GM18858 (cell line): ENCODE measurements at regions not wholly inside any gene's neighbourhood (a gene's known extent, or its start where the extent isn't known, plus 50 kb on each side); places are given as distances from the start of the nearest gene placed in this dataset.
"Not testable (repeated sequence)": the region's sequence is repeated elsewhere in the genome, so short reads cannot be mapped to it uniquely, and the experiment has no call there.

Source experiments
- ATAC-seq: cut with Tn5 transposase; IDR thresholded peaks from one replicate; pipeline ENCODE4 v1.9.1; 2021; ENCODE audit not compliant: unreplicated experiment

DNA sequence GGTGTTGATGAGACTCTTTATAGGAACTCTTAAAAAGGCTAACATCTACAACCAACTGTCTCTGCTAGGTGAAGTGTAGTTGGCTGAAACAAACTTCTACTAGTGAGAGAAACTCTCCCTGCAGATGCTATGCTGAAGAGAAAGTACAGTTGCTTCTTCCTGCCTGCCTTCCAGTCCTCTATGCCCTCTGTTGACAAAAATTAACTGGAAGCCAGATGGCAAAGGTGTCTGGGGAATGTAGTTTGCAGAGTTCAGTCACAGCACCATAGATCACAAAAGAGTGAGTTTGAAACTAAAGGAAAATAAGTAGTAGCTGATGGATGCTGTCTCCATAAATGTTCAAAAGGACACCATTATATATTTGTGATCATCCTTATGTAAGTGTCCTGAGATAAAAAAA is 958.8 kb upstream of the NRXN1 start:
- no peak for ATAC-seq

DNA sequence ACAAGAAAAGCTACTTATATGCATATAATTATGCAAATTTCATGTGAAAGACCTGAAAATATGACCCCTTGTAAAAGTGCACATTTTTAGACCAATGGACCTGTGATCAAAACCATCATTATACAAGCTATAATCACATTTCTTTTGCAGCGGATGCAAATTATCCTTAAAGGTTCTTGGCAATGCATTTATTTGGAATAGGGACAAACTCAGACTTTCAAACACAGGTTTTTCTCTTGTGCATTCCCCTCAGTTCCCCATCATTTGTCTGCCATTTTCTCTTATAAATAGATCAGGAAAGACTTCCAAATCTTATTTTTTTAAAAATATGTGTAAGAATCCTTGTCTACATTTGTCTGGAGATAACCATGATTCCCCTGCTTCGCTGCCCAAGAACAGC is 954.2 kb upstream of the NRXN1 start:
- ATAC-seq = no peak

DNA sequence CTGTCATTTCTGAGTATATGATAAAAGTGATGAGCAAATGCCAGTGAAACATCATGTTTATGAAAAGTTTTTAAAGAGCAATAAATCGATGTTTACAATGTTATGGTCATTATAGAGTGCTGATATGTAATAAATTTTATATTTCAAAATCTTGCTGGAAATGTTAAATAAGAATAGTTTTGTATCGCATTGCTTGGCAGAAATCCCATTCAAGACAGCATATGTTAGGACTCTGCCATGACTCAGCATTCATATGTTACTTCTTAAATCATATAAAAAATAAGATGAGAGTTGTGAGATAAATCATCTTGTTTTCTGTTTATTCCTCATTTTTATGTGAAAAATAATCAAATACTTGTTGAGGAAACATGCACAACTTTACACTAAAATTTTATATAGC is 949.9 kb upstream of the NRXN1 start:
- no peak for ATAC-seq

DNA sequence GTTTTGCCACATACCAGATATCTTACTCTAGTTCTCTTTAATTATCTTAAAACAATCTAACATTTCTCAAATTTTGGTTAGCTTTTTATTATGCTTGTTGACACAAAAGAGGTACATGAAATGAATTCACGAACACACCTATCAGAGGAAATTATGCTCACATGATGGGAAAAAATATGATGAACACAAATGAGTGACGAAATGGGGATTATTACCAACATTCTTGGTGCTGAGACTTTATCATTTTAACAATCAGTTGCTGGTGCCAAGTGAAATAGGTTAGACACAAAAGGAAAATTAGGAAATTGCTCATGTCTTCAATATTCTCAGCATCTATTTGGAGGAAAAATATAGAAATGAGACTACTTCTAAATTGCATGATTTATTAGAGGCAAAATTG is 944.7 kb upstream of the NRXN1 start:
- no peak for ATAC-seq

DNA sequence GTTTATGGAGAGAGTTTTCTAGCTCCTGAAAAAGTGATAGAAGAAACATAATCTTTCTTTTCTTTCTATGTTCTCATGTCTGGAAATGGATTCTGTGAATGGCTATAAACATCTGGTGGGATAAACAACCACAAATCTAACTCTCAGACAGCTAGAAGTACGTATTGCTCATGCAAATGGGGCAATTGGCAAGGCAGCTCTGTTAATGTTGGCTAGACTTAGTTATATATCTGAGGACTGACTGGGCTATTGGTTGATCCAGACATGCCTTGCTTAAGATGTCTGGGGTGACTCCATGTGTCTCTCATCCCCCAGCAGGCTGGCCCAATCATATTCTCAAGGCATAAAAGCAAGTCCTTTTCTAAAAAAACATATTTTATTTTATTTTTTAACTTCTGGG is 939.2 kb upstream of the NRXN1 start:
- no peak for ATAC-seq

DNA sequence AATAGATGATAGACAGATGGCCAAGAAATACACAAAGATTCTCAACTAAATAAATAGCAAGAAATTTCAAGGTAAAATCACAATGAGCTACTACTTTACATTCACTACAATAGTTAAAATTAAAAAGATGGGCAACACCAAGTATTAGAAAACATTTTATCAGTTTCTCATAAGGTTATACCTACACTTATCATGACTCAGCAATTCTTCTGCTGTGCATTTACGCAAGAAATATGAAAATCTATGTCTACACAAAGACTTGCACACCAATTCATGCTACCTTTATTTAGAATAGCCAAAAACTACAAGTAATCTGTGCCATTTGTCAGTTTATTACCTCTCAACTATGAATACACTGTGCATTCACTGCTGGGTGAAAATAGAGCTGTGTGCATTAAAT is 937.4 kb upstream of the NRXN1 start:
- ATAC-seq = no peak

DNA sequence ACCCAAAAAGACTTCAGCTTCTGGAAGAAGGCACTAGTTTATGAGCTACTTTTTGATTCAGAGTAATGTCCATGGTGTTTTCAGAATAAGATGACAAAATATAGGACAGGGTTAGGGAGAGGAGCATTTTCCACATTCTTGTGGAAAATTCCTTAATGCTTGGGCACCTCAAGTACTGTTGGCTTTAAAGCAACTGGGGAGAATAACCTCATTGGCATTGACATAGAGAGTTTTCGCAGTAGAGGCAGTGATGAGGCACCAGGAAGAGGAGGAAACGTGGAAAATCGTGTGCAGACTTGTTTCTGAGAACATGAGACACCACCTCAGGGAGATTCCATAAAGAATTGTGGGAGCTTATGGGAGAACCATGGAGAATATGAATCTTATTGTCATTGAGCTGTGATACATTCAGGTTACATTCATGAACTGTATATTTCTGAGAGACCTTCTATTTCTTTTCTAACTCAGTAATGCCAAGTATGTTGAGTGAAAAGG is 929.0 kb upstream of the NRXN1 start:
- no peak for ATAC-seq

DNA sequence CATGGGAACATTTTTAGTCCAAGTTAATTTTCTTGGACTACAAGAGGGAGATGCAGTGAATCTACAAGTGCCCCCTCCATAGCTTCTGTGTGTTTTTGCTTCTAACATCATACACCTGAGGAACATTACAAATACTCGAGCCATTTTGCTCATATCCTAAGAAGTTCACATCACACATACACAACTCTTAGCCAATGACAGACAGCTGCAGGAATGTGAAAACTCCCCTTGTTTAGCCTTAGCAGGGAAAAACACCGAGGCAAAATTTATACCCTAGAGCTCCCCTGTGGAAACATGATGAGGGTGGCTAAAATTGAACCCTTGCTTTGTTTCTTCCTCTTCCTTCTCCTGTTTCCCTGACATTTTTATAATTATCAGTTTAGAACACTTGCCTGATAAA is 928.3 kb upstream of the NRXN1 start:
- ATAC-seq = no peak

DNA sequence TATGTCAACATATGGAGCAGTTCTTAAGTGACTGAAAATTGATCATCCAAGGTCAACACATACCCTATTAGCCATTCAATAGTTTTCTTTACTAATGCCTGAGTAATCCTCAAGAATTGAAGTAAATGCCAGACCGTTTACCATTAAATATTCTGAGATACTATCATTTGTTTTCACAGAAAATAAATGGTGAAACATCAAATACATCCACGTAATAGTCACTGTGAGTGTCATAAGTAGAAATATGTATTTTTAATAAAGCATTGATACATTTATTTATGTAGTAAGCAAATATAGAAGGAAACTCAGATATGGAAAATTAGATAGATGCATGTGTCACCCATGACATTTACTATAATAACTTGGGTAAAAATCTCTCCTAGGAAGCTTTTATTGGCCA is 927.8 kb upstream of the NRXN1 start:
- ATAC-seq = no peak

DNA sequence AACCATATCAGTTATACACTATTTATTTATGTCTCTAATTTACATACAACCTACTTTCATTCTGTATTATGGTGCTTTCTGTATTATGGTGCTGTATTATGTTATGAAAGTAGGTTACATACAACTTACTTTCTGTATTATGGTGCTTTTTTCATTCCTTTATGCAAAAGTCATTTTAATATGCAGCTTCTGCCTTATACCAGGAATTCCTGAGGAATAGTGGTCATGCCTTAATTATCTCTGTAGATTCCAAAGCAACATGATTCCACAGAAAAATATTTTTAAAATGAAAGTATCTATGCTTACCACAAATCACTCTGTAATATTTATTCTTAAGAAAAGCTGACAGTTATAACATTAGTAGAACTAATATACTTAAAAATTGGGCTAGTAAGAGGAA is 922.0 kb upstream of the NRXN1 start:
- no peak for ATAC-seq

DNA sequence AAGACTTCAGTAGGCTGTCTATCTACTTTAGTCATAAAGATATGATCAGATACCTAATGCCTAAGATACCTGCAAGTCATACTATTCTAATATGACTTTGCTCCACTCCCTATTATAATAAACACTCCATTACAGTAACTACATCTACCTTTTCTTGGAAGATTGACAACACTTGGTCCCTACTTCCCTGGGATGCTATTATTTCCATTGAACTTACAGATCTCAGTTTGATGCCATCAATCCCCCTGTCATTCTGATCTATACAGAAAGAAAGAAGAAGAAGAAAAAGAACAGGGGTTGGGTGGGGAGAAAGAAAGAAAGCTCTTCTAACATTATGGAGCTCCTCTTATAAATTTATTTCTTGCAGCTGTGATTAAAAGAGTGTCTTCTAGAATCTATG is 889.1 kb upstream of the NRXN1 start:
- ATAC-seq = no peak

DNA sequence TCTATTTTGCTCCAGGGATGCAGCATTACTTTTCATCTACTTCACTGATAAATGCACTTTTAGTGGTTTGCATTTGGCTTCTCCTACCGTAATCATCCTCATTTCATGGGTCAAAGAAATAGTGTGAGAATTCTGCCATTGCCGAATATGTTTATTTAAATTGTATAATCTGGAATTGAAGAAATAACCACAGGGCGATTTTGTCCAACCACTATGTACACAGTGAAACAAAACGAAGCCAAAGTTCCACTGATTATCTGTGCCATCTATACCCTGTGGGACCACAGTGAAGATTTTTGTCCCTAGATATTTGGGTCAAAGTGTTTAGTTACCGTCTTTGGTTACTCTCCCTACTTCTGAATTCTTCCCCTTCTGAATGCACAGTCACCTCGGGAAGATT is 888.6 kb upstream of the NRXN1 start:
- ATAC-seq = no peak

DNA sequence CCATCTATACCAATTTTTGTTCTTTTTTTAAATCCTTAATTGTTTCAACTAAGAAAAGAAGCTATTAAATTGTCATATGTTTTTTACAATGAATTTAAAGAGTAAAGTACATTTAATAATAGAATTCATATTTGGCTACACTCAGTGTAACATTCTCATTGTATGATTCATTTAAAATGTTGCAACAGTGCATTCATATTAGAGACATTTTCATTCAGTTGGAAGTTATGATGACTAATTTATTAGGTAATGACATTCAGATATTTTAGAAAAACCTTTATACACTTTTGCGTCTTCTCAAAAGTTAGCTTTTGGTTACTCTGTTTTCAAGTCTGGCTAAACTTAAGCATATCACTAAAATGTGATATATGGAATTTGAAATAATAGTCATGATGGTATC is 887.5 kb upstream of the NRXN1 start:
- ATAC-seq = no peak

DNA sequence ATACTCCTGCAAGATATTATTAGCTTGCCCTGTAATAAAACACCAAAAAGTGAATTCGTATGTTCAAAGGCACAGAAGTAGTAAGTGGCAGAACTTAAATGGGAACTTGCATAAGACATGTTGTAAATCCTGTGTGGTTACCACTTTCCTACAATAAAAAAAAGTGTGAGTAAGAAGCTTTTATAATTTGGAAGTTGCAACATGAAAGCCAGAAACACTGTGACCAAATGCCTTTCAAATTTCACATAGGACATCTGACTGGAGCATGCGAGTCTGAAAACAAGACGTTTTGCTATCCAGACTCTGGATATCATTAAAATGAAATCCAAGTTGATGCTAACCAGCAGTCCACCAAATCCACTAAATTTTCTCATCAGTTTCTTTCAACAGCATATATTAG is 886.2 kb upstream of the NRXN1 start:
- ATAC-seq = no peak

DNA sequence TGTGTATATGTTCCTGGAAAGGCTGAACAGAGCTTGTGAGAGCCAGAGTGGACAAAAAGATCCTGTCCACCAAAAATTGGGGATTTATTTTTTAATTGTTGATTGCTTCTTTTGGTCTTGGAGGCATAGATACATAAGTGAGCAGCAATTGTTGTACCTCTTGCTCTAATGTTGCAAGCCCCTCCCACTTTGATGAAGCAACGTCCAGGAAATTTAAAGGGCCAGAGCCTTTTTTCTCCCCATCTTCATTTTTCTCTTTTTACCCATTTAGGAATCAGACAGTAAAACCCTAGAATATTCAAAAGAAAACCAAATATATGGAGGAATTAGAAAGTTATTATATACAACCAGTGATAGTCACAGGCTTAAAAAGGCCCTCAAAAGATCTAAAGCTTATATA is 871.8 kb upstream of the NRXN1 start:
- ATAC-seq = no peak

DNA sequence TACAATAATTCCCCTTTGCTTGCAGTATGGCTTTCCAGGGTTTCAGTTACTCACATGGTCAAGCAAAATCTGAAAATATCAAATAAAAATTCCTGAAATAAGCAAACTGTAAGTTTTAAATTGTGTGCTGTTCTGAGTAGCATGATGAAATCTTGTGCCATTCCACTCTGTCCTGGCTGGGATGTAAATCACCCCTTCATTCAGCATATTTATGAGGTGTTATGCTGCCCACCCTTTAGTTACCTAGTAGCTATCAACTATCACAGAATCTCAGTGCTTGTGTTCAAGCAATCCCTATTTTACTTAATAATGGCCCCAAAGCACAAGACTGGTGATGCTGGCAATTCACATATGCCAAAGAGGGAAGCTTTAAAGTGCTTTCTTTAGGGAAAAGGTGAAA is 867.7 kb upstream of the NRXN1 start:
- ATAC-seq = no peak

DNA sequence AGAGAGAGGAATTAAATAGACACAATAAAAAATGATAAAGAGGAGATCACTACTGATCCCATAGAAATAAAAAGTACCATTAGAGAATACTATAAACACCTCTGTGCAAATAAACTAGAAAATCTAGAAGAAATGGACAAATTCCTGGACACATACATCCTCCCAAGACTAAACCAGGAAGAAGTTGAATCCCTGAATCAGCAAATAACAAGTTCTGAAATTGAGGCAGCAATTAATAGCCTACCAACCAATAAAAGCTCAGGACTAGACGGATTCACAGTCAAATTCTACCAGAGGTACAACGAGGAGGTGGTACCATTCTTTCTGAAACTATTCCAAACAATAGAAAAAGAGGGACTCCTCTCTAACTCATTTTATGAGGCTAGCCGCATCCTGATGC is 862.7 kb upstream of the NRXN1 start:
- not testable (repeated sequence) for ATAC-seq

DNA sequence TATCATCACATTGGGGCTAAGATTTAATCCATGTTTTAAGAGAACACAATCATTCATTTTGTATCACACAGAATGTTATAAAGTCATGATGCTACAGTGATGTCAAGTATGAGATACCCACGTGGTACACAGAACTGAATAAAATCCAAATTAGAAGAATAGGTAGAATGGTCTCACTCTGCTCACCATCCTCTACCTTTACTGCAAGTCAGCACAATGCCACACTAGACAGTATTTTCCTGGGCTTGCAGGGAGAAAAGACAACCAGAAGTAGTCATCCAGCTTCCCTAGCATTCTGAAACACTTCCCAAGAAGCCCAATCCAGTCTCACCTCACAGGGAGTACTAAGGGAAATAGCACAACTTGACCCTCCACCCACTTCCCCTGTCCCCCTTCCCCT is 856.2 kb upstream of the NRXN1 start:
- ATAC-seq = no peak

DNA sequence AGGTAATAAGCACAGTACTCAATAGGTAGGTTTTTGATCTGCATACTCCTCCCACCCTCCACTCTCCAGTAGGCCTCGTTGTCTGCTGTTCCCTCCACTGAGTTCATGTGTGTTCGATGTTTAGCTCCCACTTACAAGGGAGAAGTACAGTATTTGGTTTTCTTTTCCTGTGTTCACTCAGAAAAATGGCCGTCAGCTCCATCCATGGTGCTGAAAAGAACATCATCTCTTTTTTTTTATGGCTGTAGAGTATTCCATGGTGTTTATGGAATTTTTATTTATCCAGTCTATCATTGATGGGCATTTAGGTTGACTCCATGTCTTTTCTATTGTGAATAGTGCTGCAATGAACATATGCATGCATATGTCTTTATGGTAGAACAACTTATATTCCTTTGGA is 849.7 kb upstream of the NRXN1 start:
- no peak for ATAC-seq

DNA sequence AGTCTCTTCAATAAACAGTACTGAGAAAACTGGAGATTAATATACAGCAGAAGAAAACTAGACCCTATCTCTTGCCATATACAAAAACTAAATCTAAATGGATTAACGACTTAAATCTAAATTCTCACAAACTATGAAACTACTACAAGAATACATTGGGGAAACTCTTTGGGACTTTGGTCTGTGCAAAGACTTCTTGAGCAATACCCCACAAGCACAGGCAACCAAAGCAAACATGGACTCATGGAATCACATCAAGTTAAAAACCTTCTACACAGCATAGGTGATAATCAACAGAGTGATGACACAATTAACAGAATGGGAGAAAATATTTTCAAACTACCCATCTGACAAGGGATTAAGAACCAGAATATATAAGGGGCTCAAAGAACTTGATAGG is 848.2 kb upstream of the NRXN1 start:
- no peak for ATAC-seq

DNA sequence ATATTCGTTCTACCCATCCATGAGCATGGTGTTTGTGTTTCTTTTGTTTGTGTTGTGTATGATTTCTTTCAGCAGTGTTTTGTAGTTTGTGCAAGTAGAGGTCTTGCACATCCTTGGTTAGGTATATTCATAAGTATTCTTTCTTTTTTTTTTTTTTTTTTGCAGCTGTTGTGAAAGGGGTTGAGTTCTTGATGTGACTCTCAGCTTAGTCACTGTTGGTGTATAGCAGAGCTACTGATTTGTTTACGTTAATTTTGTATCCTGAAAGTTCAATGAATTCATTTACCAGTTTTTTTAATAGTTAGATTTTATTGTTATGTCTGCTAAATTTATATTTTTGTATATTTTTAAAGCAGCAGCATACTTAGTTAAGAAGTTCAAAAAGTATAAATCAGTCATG is 834.4 kb upstream of the NRXN1 start:
- no peak for ATAC-seq

DNA sequence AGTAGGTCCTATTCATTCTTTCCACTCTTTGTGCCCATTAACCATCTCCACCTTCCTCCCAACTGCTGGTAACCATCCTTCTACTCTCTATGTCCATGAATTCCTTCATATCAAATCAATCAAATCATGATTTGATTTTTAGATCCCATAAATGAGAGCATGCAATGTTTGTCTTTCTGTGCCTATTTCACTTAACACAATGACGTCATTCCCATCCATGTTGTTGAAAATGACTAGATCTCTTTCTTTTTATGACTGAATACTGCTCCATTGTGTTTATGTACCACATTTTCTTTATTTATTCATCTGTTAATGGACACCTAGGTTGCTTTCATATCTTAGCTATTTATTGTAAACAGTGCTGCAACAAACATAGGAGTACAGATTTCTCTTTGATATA is 827.3 kb upstream of the NRXN1 start:
- ATAC-seq = no peak

DNA sequence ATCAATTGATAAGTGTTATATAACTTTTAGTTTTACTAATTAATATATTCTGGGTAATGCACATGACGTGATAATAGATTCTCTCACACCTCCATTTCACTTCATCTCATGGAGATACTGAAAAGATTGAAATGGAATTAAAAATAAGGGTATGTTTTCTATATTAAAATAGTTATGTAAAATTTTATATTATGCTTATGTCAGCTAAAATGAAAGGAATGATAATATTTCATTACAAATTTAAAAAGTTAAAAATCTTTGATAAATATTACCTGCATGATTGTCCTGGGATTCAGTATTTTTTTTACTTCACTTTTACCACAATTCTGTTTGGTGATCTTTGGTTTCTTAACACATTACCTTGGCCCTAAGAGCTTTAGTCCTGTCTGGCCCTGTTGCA is 823.8 kb upstream of the NRXN1 start:
- no peak for ATAC-seq

DNA sequence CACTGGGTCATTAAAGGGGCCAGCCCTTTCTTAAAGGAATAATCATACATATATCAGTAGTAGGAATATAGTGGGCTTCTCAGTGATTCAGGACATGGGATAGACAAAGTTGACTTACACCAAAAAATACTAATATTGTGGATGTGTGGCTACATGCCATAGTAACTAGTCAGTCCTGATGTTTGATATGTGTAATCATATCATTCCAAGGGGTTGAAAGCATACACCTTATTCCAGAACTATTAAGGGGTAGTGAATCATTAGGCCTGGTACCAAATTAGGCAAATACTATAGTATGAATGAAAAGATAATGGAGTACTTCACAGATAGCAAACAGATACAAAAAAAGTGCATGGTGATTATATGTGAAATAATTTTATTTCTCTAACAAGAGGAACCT is 814.9 kb upstream of the NRXN1 start:
- ATAC-seq = no peak
